ENCODE measurements at regions not wholly inside any gene's neighbourhood (a gene's known extent, or its start where the extent isn't known, plus 50 kb on each side); places are given as distances from the start of the nearest gene placed in this dataset.
"Not testable (repeated sequence)": the region's sequence is repeated elsewhere in the genome, so short reads cannot be mapped to it uniquely, and the experiment has no call there.

- peak; percentile 85 for DNase-seq (ENCODE audit: low spot score)
Measured at GRCh38 chr11:71638801-71639519, 56.3 kb upstream of the KRTAP5-11 start.

- DNase-seq (ENCODE audit: low spot score) = peak; percentile 19
Measured at GRCh38 chr11:71639520-71639849, 56.8 kb upstream of the KRTAP5-11 start.

- not testable (repeated sequence) for DNase-seq (ENCODE audit: low spot score)
Measured at GRCh38 chr11:71639916-71640315, 57.2 kb upstream of the KRTAP5-11 start.

GRCh38 chr11:71647078-71647477 lies 64.4 kb upstream of the KRTAP5-11 start:
- DNase-seq (ENCODE audit: low spot score) = not testable (repeated sequence)

GRCh38 chr11:71652998-71653397 lies 70.3 kb upstream of the KRTAP5-11 start:
- DNase-seq (ENCODE audit: low spot score) = not testable (repeated sequence)

- not testable (repeated sequence) for DNase-seq (ENCODE audit: low spot score)
Measured at GRCh38 chr11:71654423-71654822, 71.7 kb upstream of the KRTAP5-11 start.

- DNase-seq (ENCODE audit: low spot score) = not testable (repeated sequence)
Measured at GRCh38 chr11:71655041-71655440, 72.4 kb upstream of the KRTAP5-11 start.

GRCh38 chr11:71656513-71656912 lies 73.8 kb upstream of the KRTAP5-11 start:
- DNase-seq (ENCODE audit: low spot score) = not testable (repeated sequence)

GRCh38 chr11:71664941-71665340 lies 82.3 kb upstream of the KRTAP5-11 start:
- not testable (repeated sequence) for DNase-seq (ENCODE audit: low spot score)

- not testable (repeated sequence) for DNase-seq (ENCODE audit: low spot score)
Measured at GRCh38 chr11:71698110-71698509, 115.4 kb upstream of the KRTAP5-11 start.

GRCh38 chr11:71698961-71699360 lies 116.3 kb upstream of the KRTAP5-11 start:
- not testable (repeated sequence) for DNase-seq (ENCODE audit: low spot score)

- DNase-seq (ENCODE audit: low spot score) = not testable (repeated sequence)
Measured at GRCh38 chr11:71701435-71702291, 119.0 kb upstream of the KRTAP5-11 start.

GRCh38 chr11:71705086-71705737 lies 122.5 kb upstream of the KRTAP5-11 start:
- DNase-seq (ENCODE audit: low spot score) = not testable (repeated sequence)

- DNase-seq (ENCODE audit: low spot score) = not testable (repeated sequence)
Measured at GRCh38 chr11:71705738-71706432, 123.2 kb upstream of the KRTAP5-11 start.

GRCh38 chr11:71707083-71707482 lies 124.4 kb upstream of the KRTAP5-11 start:
- DNase-seq (ENCODE audit: low spot score) = not testable (repeated sequence)

GRCh38 chr11:71709541-71709940 lies 123.5 kb upstream of the DEFB108B start:
- not testable (repeated sequence) for DNase-seq (ENCODE audit: low spot score)

GRCh38 chr11:71710171-71710671 lies 122.8 kb upstream of the DEFB108B start:
- DNase-seq (ENCODE audit: low spot score) = not testable (repeated sequence)

GRCh38 chr11:71710701-71711385 lies 122.2 kb upstream of the DEFB108B start:
- DNase-seq (ENCODE audit: low spot score) = not testable (repeated sequence)

- DNase-seq (ENCODE audit: low spot score) = not testable (repeated sequence)
Measured at GRCh38 chr11:71712350-71712749, 120.7 kb upstream of the DEFB108B start.

GRCh38 chr11:71712846-71713245 lies 120.2 kb upstream of the DEFB108B start:
- not testable (repeated sequence) for DNase-seq (ENCODE audit: low spot score)

- not testable (repeated sequence) for DNase-seq (ENCODE audit: low spot score)
Measured at GRCh38 chr11:71714510-71714909, 118.5 kb upstream of the DEFB108B start.

Data from GM03348 (cell line).